ENCODE measurements at regions not wholly inside any gene's neighbourhood (a gene's known extent, or its start where the extent isn't known, plus 50 kb on each side); places are given as distances from the start of the nearest gene placed in this dataset.

- no peak for DNase-seq (ENCODE audit: low spot score in 2 of 2)
- TF ChIP-seq POLR2A (IDR thresholded peaks at IDR 0.05) (no peak), CTCF (IDR thresholded peaks at IDR 0.05) (no peak)
- 85 to 95% methylated on average over 1 of the region's 1 CpG for WGBS, 2 donors
- intact Hi-C loops (cut with DNase I; ENCODE audit: low total_unique reads) = no loop called here
- no peak overlapping the region for H3K4me3 ChIP-seq (ENCODE audit: low read depth, poor library complexity, severe bottlenecking)
Measured at GRCh38 chr15:37548116-37548515, 386.3 kb upstream of the TMCO5A start.

- no peak for DNase-seq (ENCODE audit: low spot score in 2 of 2)
- no peak for TF ChIP-seq POLR2A (IDR thresholded peaks at IDR 0.05)
- no peak for TF ChIP-seq CTCF (IDR thresholded peaks at IDR 0.05)
Measured at GRCh38 chr15:37550360-37551024, 383.9 kb upstream of the TMCO5A start.

GRCh38 chr15:37572401-37572800 is 362.0 kb upstream of the TMCO5A start:
- no peak for TF ChIP-seq CTCF (IDR thresholded peaks at IDR 0.05)
- intact Hi-C loops (cut with DNase I; ENCODE audit: low total_unique reads) = no loop called here
- no peak for DNase-seq (ENCODE audit: low spot score in 2 of 2)
- WGBS, 2 donors = 27 to 38% methylated on average over 2 of the region's 2 CpGs
- no peak overlapping the region for H3K4me3 ChIP-seq (ENCODE audit: low read depth, poor library complexity, severe bottlenecking)

More at GRCh38 chr15:37550360-37551024, 383.9 kb upstream of the TMCO5A start:
- 83 to 90% methylated on average over 14 to 16 of the region's 17 CpGs for WGBS, 2 donors
- no peak overlapping the region for H3K4me3 ChIP-seq (ENCODE audit: low read depth, poor library complexity, severe bottlenecking)
- intact Hi-C loops (cut with DNase I; ENCODE audit: low total_unique reads) = no loop called here

- H3K4me3 ChIP-seq (ENCODE audit: low read depth, poor library complexity, severe bottlenecking) = no peak overlapping the region
- no peak for DNase-seq (ENCODE audit: low spot score in 2 of 2)
- intact Hi-C loops (cut with DNase I; ENCODE audit: low total_unique reads) = no loop called here
- 82 to 83% methylated on average over 3 of the region's 3 CpGs for WGBS, 2 donors
- TF ChIP-seq CTCF (IDR thresholded peaks at IDR 0.05) (no peak), POLR2A (IDR thresholded peaks at IDR 0.05) (no peak)
Measured at GRCh38 chr15:37574985-37575384, 359.5 kb upstream of the TMCO5A start.

GRCh38 chr15:37576952-37577351 is 357.5 kb upstream of the TMCO5A start:
- TF ChIP-seq CTCF (IDR thresholded peaks at IDR 0.05) (no peak), POLR2A (IDR thresholded peaks at IDR 0.05) (no peak)
- DNase-seq (ENCODE audit: low spot score in 2 of 2) = no peak
- no peak overlapping the region for H3K4me3 ChIP-seq (ENCODE audit: low read depth, poor library complexity, severe bottlenecking)
- 75 to 79% methylated on average over 2 of the region's 2 CpGs for WGBS, 2 donors
- intact Hi-C loops (cut with DNase I; ENCODE audit: low total_unique reads) = no loop called here

Measured in lower leg skin (tissue), 4 donors.